ENCODE measurements at regions not wholly inside any gene's neighbourhood (a gene's known extent, or its start where the extent isn't known, plus 50 kb on each side); places are given as distances from the start of the nearest gene placed in this dataset.

GRCh38 chr5:158020555-158021418, 161.8 kb upstream of the CLINT1 start:
- Histone ChIP-seq H3K27me3 (ENCODE audit: control insufficient read depth, insufficient read depth) (no peaks in the 10 kb centered on the region), H3K27ac (ENCODE audit: low read length) (no peak overlapping the region), H3K9me3 (ENCODE audit: control insufficient read depth, low read length) (no peaks in the 10 kb centered on the region), H3K4me3 (ENCODE audit: low read length) (no peak overlapping the region), H3K4me1 (ENCODE audit: control insufficient read depth, insufficient read depth, low read length) (no peaks in the 10 kb centered on the region)
- DNase-seq: no peak
- no peak for ATAC-seq
- WGBS: 76% methylated on average over 5 of the region's 5 CpGs
- intact Hi-C loops (cut with DNase I): no loop called here

- intact Hi-C loops (cut with DNase I): loop anchor here in 1 of 4 donors (10.0 kb wide), 1 partner anchor 1087 kb away; no protein-coding TSS in a partner anchor
- H3K27me3 ChIP-seq (ENCODE audit: control insufficient read depth, insufficient read depth): no peaks in the 10 kb centered on the region
- ATAC-seq (no peak), DNase-seq (no peak)
- no peaks in the 10 kb centered on the region for H3K9me3 ChIP-seq (ENCODE audit: control insufficient read depth, low read length)
- H3K4me1 ChIP-seq (ENCODE audit: control insufficient read depth, insufficient read depth, low read length): no peaks in the 10 kb centered on the region
- no peak overlapping the region for H3K27ac ChIP-seq (ENCODE audit: low read length)
- H3K4me3 ChIP-seq (ENCODE audit: low read length): no peak overlapping the region
- WGBS: 78% methylated on average over 2 of the region's 2 CpGs
Observed at GRCh38 chr5:158017469-158017868, 158.5 kb upstream of the CLINT1 start.

GRCh38 chr5:158014372-158014771, 155.4 kb upstream of the CLINT1 start:
- 95% methylated on average over 1 of the region's 1 CpG for WGBS
- intact Hi-C loops (cut with DNase I): loop anchor here in 1 of 4 donors (10.0 kb wide), 1 partner anchor 1090 kb away; no protein-coding TSS in a partner anchor

GRCh38 chr5:158013939-158014338, 155.0 kb upstream of the CLINT1 start:
- intact Hi-C loops (cut with DNase I): loop anchor here in 1 of 4 donors (10.0 kb wide), 1 partner anchor 1091 kb away; no protein-coding TSS in a partner anchor
- 12% methylated on average over 6 of the region's 6 CpGs for WGBS
- peak; percentile 32 to 83 for ATAC-seq
- Histone ChIP-seq H3K27me3 (ENCODE audit: control insufficient read depth, insufficient read depth) (no peaks in the 10 kb centered on the region), H3K27ac (ENCODE audit: low read length) (no peak overlapping the region), H3K9me3 (ENCODE audit: control insufficient read depth, low read length) (no peaks in the 10 kb centered on the region), H3K4me1 (ENCODE audit: control insufficient read depth, insufficient read depth, low read length) (no peaks in the 10 kb centered on the region), H3K4me3 (ENCODE audit: low read length) (no peak overlapping the region)
- DNase-seq: peak in 1 of 3 donors; percentile 45

More at GRCh38 chr5:158014372-158014771, 155.4 kb upstream of the CLINT1 start:
- H3K9me3 ChIP-seq (ENCODE audit: control insufficient read depth, low read length): no peaks in the 10 kb centered on the region
- no peak overlapping the region for H3K4me3 ChIP-seq (ENCODE audit: low read length)
- no peak overlapping the region for H3K27ac ChIP-seq (ENCODE audit: low read length)
- ATAC-seq (no peak), DNase-seq (no peak)
- no peaks in the 10 kb centered on the region for H3K4me1 ChIP-seq (ENCODE audit: control insufficient read depth, insufficient read depth, low read length)
- H3K27me3 ChIP-seq (ENCODE audit: control insufficient read depth, insufficient read depth): no peaks in the 10 kb centered on the region

GRCh38 chr5:158013303-158013702, 154.4 kb upstream of the CLINT1 start:
- H3K27ac ChIP-seq (ENCODE audit: low read length): no peak overlapping the region
- H3K4me3 ChIP-seq (ENCODE audit: low read length): no peak overlapping the region
- no peaks in the 10 kb centered on the region for H3K4me1 ChIP-seq (ENCODE audit: control insufficient read depth, insufficient read depth, low read length)
- DNase-seq (no peak), ATAC-seq (no peak)
- H3K9me3 ChIP-seq (ENCODE audit: control insufficient read depth, low read length): no peaks in the 10 kb centered on the region
- intact Hi-C loops (cut with DNase I): loop anchor here in 1 of 4 donors (10.0 kb wide), 1 partner anchor 1091 kb away; no protein-coding TSS in a partner anchor
- 58% methylated on average over 4 of the region's 4 CpGs for WGBS
- H3K27me3 ChIP-seq (ENCODE audit: control insufficient read depth, insufficient read depth): no peaks in the 10 kb centered on the region

GRCh38 chr5:158011422-158011821, 152.5 kb upstream of the CLINT1 start:
- intact Hi-C loops (cut with DNase I): loop anchor here in 1 of 4 donors (10.0 kb wide), 1 partner anchor 1093 kb away; no protein-coding TSS in a partner anchor
- Histone ChIP-seq H3K9me3 (ENCODE audit: control insufficient read depth, low read length) (no peaks in the 10 kb centered on the region), H3K4me1 (ENCODE audit: control insufficient read depth, insufficient read depth, low read length) (no peaks in the 10 kb centered on the region)

GRCh38 chr5:158010831-158011230, 151.9 kb upstream of the CLINT1 start:
- Histone ChIP-seq H3K4me1 (ENCODE audit: control insufficient read depth, insufficient read depth, low read length) (no peaks in the 10 kb centered on the region), H3K27me3 (ENCODE audit: control insufficient read depth, insufficient read depth) (no peaks in the 10 kb centered on the region), H3K9me3 (ENCODE audit: control insufficient read depth, low read length) (no peaks in the 10 kb centered on the region), H3K4me3 (ENCODE audit: low read length) (no peak overlapping the region), H3K27ac (ENCODE audit: low read length) (no peak overlapping the region)
- DNase-seq: no peak
- 89% methylated on average over 7 of the region's 7 CpGs for WGBS
- intact Hi-C loops (cut with DNase I): loop anchor here in 1 of 4 donors (10.0 kb wide), 1 partner anchor 1094 kb away; no protein-coding TSS in a partner anchor
- no peak for ATAC-seq

More at GRCh38 chr5:158011422-158011821, 152.5 kb upstream of the CLINT1 start:
- Histone ChIP-seq H3K27me3 (ENCODE audit: control insufficient read depth, insufficient read depth) (no peaks in the 10 kb centered on the region), H3K27ac (ENCODE audit: low read length) (no peak overlapping the region), H3K4me3 (ENCODE audit: low read length) (no peak overlapping the region)
- ATAC-seq: no peak
- DNase-seq: no peak

GRCh38 chr5:158007336-158007735, 148.4 kb upstream of the CLINT1 start:
- no peaks in the 10 kb centered on the region for H3K27me3 ChIP-seq (ENCODE audit: control insufficient read depth, insufficient read depth)
- 76% methylated on average over 3 of the region's 3 CpGs for WGBS
- no peaks in the 10 kb centered on the region for H3K9me3 ChIP-seq (ENCODE audit: control insufficient read depth, low read length)
- H3K27ac ChIP-seq (ENCODE audit: low read length): no peak overlapping the region
- H3K4me3 ChIP-seq (ENCODE audit: low read length): no peak overlapping the region
- intact Hi-C loops (cut with DNase I): no loop called here
- DNase-seq (no peak), ATAC-seq (no peak)
- no peaks in the 10 kb centered on the region for H3K4me1 ChIP-seq (ENCODE audit: control insufficient read depth, insufficient read depth, low read length)

GRCh38 chr5:157999696-158000095, 140.8 kb upstream of the CLINT1 start:
- intact Hi-C loops (cut with DNase I): loop anchor here in 2 of 4 donors (10.0 kb wide), 2 partner anchors 175 to 185 kb away; no protein-coding TSS in a partner anchor
- ATAC-seq (no peak), DNase-seq (no peak)
- Histone ChIP-seq H3K4me1 (ENCODE audit: control insufficient read depth, insufficient read depth, low read length) (no peaks in the 10 kb centered on the region), H3K27me3 (ENCODE audit: control insufficient read depth, insufficient read depth) (no peaks in the 10 kb centered on the region), H3K9me3 (ENCODE audit: control insufficient read depth, low read length) (no peaks in the 10 kb centered on the region), H3K27ac (ENCODE audit: low read length) (no peak overlapping the region), H3K4me3 (ENCODE audit: low read length) (no peak overlapping the region)
- WGBS: 90% methylated on average over 2 of the region's 2 CpGs

- ATAC-seq: no peak
- WGBS: 85% methylated on average over 8 of the region's 8 CpGs
Observed at GRCh38 chr5:157997991-157998504, 139.1 kb upstream of the CLINT1 start.

More at GRCh38 chr5:157997991-157998504, 139.1 kb upstream of the CLINT1 start:
- DNase-seq: no peak
- Histone ChIP-seq H3K4me3 (ENCODE audit: low read length) (no peak overlapping the region), H3K27ac (ENCODE audit: low read length) (no peak overlapping the region), H3K4me1 (ENCODE audit: control insufficient read depth, insufficient read depth, low read length) (no peaks in the 10 kb centered on the region), H3K9me3 (ENCODE audit: control insufficient read depth, low read length) (no peaks in the 10 kb centered on the region), H3K27me3 (ENCODE audit: control insufficient read depth, insufficient read depth) (no peaks in the 10 kb centered on the region)
- intact Hi-C loops (cut with DNase I): loop anchor here in 2 of 4 donors (10.0 kb wide), 2 partner anchors 173 to 183 kb away; no protein-coding TSS in a partner anchor
